Muscle layer of duodenum (tissue), 2 donors: ENCODE measurements at regions not wholly inside any gene's neighbourhood (a gene's known extent, or its start where the extent isn't known, plus 50 kb on each side); places are given as distances from the start of the nearest gene placed in this dataset.

Experiments
- H3K27ac ChIP-seq: one replicate; pipeline ENCODE4 v1.7.0; 2013; ENCODE audit warnings: mild to moderate bottlenecking, low read length
- H3K27me3 ChIP-seq: one replicate; pipeline ENCODE4 v1.7.0; 2013; ENCODE audit warnings: low read depth, mild to moderate bottlenecking, control low read depth, low read length
- H3K36me3 ChIP-seq, 2 donors: one replicate each; pipeline ENCODE4 v1.7.0; 2013; ENCODE audit warnings: low read length in 2 of 2, control low read depth in 1 of 2, mild to moderate bottlenecking in 1 of 2; ENCODE audit not compliant: insufficient read depth in 2 of 2, control insufficient read depth in 1 of 2
- H3K4me1 ChIP-seq, 2 donors: one replicate each; pipeline ENCODE4 v1.7.0; 2013; ENCODE audit warnings: low read length in 2 of 2, mild to moderate bottlenecking in 2 of 2, control low read depth in 1 of 2, moderate library complexity in 1 of 2; ENCODE audit not compliant: insufficient read depth in 2 of 2, control insufficient read depth in 1 of 2
- H3K4me3 ChIP-seq, 2 donors: one replicate each; pipeline ENCODE4 v1.7.0; 2013; ENCODE audit warnings: low read length in 2 of 2, low read depth in 1 of 2, mild to moderate bottlenecking in 1 of 2
- H3K9me3 ChIP-seq, 2 donors: one replicate each; pipeline ENCODE4 v1.7.0; 2013; ENCODE audit warnings: low read length in 2 of 2, control low read depth in 1 of 2, mild to moderate bottlenecking in 1 of 2; ENCODE audit not compliant: control insufficient read depth in 1 of 2
- donor health status: healthy.

DNA sequence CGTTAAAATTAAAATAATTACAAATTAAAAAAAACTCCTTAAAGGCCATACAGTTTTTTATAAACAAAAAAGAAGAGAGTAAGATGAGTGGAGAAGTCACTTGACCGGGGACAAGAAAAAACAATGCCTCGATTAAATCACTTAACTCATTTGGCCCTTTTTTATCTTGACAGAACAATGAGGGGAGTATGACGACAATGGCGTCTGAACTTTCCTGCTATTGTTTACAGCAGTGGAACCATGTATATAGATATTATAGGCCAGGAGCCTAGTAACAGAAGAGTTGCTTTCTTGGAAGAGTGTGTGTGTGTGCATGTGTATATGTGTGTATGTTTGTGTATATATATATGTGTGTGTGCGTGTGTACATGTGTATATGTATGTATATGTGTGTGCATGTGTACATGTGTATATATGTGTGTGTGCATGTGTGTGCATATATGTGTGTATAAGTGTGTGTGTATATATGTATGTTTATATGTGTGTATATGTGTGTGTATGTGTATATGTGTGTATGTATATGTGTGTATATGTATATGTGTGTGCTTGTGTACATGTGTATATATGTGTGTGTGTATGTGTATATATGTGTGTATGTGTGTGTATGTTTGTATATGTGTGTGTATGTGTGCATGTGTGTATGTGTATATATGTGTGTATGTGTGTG lies 153.4 kb upstream of the FAT1 start:
- H3K4me1 ChIP-seq: no peaks in the 10 kb centered on the region
- H3K4me3 ChIP-seq: no peak overlapping the region
- no peak overlapping the region for H3K27ac ChIP-seq
- H3K36me3 ChIP-seq: no peaks in the 10 kb centered on the region
- no peaks in the 10 kb centered on the region for H3K9me3 ChIP-seq
- no peaks in the 10 kb centered on the region for H3K27me3 ChIP-seq

DNA sequence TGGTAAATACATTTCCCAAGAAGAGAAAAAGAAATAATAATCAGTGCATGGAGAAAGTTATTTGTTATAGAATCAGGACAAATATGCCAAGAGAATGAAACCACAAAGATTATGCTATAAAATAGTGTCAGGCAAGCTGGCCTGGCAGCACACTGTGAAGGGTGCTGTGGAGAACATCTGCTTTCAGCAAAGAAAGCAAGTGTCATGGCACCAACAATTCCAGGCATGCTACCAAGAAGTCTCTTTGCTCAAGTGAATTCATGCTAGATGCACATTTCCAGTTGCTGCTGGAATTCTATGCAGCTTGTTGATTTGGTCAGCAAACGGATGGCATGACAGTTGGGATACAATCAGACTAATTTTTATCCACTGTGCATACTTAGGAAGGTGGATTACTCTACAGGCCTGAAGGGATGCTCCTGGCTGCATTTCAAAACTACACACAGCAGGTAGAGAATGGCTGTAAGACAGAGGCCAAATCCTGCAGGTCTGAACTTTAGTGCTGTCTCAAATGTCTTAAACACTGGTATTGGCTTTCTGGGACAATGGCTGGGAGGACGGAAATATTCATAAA lies 154.6 kb upstream of the FAT1 start:
- H3K27ac ChIP-seq: no peak overlapping the region
- no peaks in the 10 kb centered on the region for H3K9me3 ChIP-seq
- H3K4me3 ChIP-seq: no peak overlapping the region
- H3K27me3 ChIP-seq: no peaks in the 10 kb centered on the region
- H3K36me3 ChIP-seq: no peaks in the 10 kb centered on the region
- H3K4me1 ChIP-seq: no peaks in the 10 kb centered on the region

DNA sequence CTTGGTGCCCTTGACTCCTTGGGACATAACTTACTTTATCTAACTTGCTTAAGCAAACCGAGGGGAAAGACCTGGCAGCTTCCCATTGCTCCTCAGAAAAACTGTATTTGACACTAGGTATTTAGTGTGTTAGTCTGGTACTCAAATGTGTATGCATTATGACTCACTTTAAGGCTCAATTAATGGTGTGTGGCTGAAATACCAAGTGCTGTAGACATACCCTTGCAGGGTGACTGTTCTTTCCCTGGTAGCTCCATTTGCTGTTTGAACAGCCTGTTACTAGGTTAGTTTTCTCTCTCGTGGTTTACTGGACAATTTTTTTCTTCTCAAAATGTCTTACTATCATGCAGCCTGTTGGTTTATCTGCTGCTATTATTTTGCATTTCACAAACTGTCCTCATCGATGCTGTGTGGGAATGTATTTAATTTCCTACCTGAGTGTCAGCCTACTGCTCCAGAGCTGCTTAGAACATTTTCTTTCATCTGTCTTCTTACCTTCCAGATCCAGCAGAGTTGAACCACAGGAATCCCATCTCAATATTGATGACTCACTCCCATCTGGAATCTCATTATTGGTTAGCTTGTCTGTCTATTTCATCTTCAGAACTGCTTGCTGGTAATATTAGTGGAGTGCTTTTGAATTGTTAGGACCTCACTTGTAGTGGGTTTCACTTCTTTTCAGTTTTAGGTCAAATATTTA lies 158.0 kb upstream of the FAT1 start:
- no peaks in the 10 kb centered on the region for H3K4me1 ChIP-seq
- H3K4me3 ChIP-seq: no peak overlapping the region
- H3K27ac ChIP-seq: no peak overlapping the region
- H3K9me3 ChIP-seq: no peaks in the 10 kb centered on the region
- H3K36me3 ChIP-seq: no peaks in the 10 kb centered on the region
- H3K27me3 ChIP-seq: no peaks in the 10 kb centered on the region

DNA sequence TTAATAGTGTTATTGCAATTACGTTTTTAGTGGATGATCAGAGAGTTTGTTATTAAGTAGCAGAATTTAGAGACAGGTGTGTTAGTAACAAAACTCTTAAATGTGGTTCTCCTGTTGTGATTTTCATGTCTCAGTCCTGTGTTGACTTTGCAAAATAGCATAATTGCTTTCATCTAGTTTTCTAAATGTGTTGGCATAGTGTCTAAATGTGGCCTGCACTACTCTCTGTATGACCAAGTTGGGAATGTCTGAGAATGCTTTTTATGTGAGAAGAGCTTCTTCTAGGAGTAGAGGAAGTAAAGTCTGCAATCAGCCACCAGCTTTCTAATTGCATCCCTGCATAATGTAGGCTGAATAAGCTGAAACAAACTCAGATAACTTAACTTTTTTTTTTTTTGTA lies 158.6 kb upstream of the FAT1 start:
- Histone ChIP-seq H3K4me3 (no peak overlapping the region), H3K27ac (no peak overlapping the region), H3K9me3 (no peaks in the 10 kb centered on the region), H3K27me3 (no peaks in the 10 kb centered on the region), H3K4me1 (no peaks in the 10 kb centered on the region), H3K36me3 (no peaks in the 10 kb centered on the region)

DNA sequence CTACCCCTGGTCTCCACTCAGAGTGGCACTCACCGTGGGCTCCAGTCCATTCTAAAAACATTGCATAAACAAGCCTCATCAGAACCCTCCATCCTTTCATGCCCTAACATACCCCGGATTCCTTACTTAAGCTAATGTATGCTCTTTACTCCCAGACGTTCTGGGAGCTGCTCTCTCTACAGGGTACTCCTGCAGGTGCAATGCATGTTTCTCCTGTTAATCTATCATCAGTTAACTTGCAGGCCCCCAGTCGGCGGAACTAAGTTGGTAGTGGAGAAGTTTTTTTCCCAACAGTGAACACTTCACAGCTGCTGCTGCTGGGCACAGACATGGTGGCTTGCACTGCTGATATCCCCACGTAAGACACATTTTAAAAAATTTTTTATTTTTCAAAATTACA lies 161.6 kb upstream of the FAT1 start:
- H3K4me3 ChIP-seq: no peak overlapping the region
- H3K27ac ChIP-seq: no peak overlapping the region
- no peaks in the 10 kb centered on the region for H3K36me3 ChIP-seq

DNA sequence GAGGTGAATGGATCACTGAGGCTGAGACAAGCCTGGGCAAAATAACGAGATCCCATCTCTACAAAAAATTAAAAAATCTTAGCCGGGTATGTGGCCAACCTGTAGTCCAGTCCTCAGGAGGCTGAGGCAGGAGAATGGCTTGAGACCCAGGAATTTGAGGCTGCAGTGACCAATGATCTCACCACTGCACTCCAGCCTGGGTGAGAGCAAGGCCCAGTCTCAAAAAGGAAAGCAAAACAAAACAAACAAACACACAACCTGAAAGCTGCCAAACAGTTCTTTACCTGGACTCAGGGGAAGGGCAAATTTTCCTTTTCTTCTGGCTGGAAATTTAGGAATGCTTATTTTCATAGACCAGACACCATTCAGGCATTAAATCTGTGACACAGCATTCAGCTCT lies 163.1 kb upstream of the FAT1 start:
- no peaks in the 10 kb centered on the region for H3K4me1 ChIP-seq

More for the DNA sequence above, 161.6 kb upstream of the FAT1 start:
- no peaks in the 10 kb centered on the region for H3K9me3 ChIP-seq
- H3K4me1 ChIP-seq: no peaks in the 10 kb centered on the region
- no peaks in the 10 kb centered on the region for H3K27me3 ChIP-seq

DNA sequence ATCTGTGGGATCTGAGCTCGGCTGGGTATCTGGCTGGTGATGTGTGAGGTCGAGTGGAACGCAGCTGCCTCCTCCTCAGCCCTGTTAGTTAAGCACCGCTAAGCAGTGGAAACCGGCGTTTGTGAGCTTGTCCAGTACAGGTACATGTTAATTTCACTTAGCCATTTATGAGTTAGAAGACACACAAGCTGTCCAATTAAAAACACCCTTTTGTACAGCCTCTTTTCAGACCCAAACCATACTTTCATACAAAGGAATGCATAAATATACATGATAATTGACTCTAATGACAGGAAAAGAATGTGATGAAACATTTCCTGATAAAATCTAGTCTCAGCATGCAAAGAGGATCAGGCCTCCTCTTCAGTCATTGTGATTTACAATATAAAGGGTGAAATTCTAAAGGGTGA lies 163.6 kb upstream of the FAT1 start:
- H3K4me3 ChIP-seq: no peak overlapping the region
- no peaks in the 10 kb centered on the region for H3K27me3 ChIP-seq

More for the DNA sequence above, 163.1 kb upstream of the FAT1 start:
- no peaks in the 10 kb centered on the region for H3K9me3 ChIP-seq
- H3K27me3 ChIP-seq: no peaks in the 10 kb centered on the region
- no peak overlapping the region for H3K27ac ChIP-seq
- H3K4me3 ChIP-seq: no peak overlapping the region
- no peaks in the 10 kb centered on the region for H3K36me3 ChIP-seq

DNA sequence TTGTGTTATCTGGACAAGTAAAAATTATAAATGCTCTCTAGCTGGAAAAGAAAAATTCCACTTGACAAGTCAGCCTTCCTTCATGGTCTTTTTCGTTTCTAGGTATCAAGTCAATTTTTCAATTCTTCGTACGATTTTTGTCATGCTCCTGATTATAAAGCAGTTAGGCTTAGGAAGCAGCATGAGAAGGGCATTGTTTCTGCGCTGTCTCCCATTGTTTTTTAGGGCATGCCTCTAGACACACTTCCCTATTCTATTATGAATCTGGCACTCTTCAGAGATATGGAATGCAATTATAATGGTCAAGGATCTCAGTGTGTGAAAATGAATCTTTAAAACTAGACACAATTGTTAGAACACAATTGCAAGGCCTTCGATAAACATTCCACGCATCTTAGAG lies 164.1 kb upstream of the FAT1 start:
- Histone ChIP-seq H3K27me3 (no peaks in the 10 kb centered on the region), H3K27ac (no peak overlapping the region), H3K4me1 (no peaks in the 10 kb centered on the region), H3K9me3 (no peaks in the 10 kb centered on the region), H3K36me3 (no peaks in the 10 kb centered on the region), H3K4me3 (no peak overlapping the region)

More for the DNA sequence above, 163.6 kb upstream of the FAT1 start:
- H3K4me1 ChIP-seq: no peaks in the 10 kb centered on the region
- no peaks in the 10 kb centered on the region for H3K36me3 ChIP-seq
- no peaks in the 10 kb centered on the region for H3K9me3 ChIP-seq
- H3K27ac ChIP-seq: no peak overlapping the region

DNA sequence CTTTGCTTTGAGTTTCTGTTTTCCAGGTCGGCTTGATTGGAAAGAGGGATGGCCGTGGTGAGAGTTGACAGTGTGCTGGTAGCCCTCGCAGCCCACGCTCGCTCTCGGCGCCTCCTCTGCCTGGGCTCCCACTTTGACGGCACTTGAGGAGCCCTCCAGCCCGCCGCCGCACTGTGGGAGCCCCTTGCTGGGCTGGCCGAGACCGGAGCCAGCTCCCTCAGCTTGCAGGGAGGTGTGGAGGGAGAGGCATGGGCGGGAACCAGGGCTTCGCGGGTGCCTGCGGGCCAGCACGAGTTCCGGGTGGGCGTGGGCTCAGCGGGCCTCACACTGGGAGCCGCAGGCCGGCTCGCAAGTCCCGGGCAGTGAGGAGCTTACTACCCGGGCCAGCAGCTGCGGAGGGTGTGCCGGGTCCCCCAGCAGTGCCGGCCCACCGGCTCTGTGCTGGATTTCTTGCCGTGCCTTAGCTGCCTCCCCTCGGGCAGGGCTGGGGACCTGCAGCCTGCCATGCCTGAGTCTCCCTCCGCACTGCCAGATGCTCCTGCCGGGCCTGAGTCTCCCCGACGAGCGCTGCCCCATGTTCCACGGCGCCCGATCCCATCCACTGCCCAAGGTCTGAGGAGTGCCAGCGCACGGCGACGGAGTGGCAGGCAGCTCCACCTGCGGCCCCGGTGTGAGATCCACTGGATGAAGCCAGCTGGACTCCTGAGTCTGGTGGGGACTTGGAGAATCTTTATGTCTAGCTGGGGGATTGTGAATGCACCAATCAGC lies 166.4 kb upstream of the FAT1 start:
- H3K36me3 ChIP-seq: no peaks in the 10 kb centered on the region
- H3K27me3 ChIP-seq: no peaks in the 10 kb centered on the region
- no peaks in the 10 kb centered on the region for H3K9me3 ChIP-seq
- H3K4me3 ChIP-seq: no peak overlapping the region
- no peaks in the 10 kb centered on the region for H3K4me1 ChIP-seq
- no peak overlapping the region for H3K27ac ChIP-seq

DNA sequence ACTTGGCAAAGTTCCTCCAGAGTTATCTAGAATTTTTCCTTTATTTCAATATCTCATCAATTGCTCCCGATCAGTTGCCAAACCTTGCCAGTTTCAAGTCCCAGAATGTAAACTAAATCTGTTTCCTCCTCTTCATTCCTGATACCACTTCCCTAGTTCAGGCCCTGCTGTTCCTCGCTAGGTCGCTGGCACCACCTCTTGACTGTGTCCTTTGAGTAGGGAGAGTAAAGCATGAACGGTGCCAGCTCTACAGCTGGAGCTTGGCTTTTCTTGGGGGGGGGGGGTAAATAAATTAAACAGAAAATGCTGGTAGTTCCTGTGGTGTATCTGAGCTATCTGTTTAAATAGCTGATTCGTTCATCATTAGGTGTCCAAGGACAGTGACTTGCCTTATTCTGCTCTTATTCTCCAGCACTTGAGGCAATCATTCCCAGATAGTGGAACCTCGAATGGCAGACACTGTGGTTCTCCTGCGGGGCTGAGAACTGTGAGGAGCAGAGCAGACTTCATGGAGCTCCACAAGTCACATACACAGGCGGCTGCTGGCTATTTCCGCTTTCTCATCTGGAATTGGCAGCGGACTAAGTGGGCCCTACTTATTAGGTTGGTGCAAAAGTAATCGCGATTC lies 168.3 kb upstream of the FAT1 start:
- Histone ChIP-seq H3K27ac (no peak overlapping the region), H3K36me3 (no peaks in the 10 kb centered on the region), H3K4me3 (no peak overlapping the region), H3K9me3 (no peaks in the 10 kb centered on the region), H3K27me3 (no peaks in the 10 kb centered on the region), H3K4me1 (no peaks in the 10 kb centered on the region)

DNA sequence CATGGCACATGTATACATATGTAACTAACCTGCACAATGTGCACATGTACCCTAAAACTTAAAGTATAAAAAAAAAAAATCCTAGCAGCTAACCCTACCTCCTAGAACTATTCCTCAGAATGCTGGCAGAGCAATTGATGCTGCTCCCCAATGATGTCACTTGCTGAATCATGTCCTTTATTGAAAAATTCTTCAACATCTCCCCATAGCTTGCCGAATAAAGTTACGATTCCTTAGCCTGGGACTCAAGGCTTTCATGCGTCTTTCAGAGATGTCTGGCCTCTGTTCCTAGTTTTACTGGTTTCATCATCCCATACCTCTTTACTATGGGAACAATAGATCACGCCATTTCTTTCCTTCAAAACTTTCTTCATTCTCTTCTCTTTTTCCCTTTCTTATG lies 174.7 kb upstream of the FAT1 start:
- H3K27me3 ChIP-seq: no peaks in the 10 kb centered on the region
- H3K9me3 ChIP-seq: no peaks in the 10 kb centered on the region
- no peak overlapping the region for H3K27ac ChIP-seq
- H3K4me1 ChIP-seq: peaks cover 0 to 3% of the 10 kb centered on the region in 2 donors
- H3K4me3 ChIP-seq: no peak overlapping the region
- no peaks in the 10 kb centered on the region for H3K36me3 ChIP-seq
